H1 (cell line): ENCODE measurements at regions not wholly inside any gene's neighbourhood (a gene's known extent, or its start where the extent isn't known, plus 50 kb on each side); places are given as distances from the start of the nearest gene placed in this dataset.

Experiments
- CTCF ChIP-seq, 3 experiments: IDR thresholded peaks; 1 replicate in 2 of 3; 2 replicates in 1 of 3; pipeline versions ENCODE4 v1.5.1 to v1.6.1; 2011; ENCODE audit warnings: low read length in 3 of 3, mild to moderate bottlenecking in 3 of 3, inconsistent platforms in 2 of 3, low read depth in 1 of 3, moderate library complexity in 1 of 3; ENCODE audit not compliant: insufficient read depth in 1 of 3; ENCODE audit errors: control extremely low read depth in 1 of 3
- PHF8 ChIP-seq: fragments of 200-600 bp; sonication (generic); conservative IDR thresholded peaks from 2 replicates; pipeline ENCODE4 v1.7.1; 2012; ENCODE audit warnings: low read depth, mild to moderate bottlenecking, inconsistent platforms, low read length, moderate library complexity
- POLR2A ChIP-seq, 2 experiments: IDR thresholded peaks; 1 replicate in 1 of 2; 2 replicates in 1 of 2; pipeline ENCODE4 v1.6.1; 2011; ENCODE audit warnings: low read depth in 2 of 2, low read length in 2 of 2, mild to moderate bottlenecking in 2 of 2; ENCODE audit errors: control extremely low read depth in 1 of 2
- POLR2AphosphoS5 ChIP-seq: IDR thresholded peaks from 2 replicates; pipeline ENCODE4 v1.6.1; 2011; ENCODE audit warnings: low read depth, low read length

- TF ChIP-seq POLR2AphosphoS5 (no peak), PHF8 (no peak), CTCF (IDR thresholded peaks at IDR 0.05; ENCODE audit: control extremely low read depth in 1 of 3, insufficient read depth in 1 of 3, low read depth in 1 of 3, low read length in 3 of 3) (no peak), POLR2A (IDR thresholded peaks at IDR 0.05; ENCODE audit: control extremely low read depth in 1 of 2, low read depth in 2 of 2, low read length in 2 of 2) (no peak)
These were observed 126.4 kb downstream of the GNAT3 start for GRCh38 chr7:80385508-80385907.
